IMR-90 (cell line): ENCODE measurements at regions not wholly inside any gene's neighbourhood (a gene's known extent, or its start where the extent isn't known, plus 50 kb on each side); places are given as distances from the start of the nearest gene placed in this dataset.

ENCODE experiments used
- ATAC-seq: fragments of 200-7000 bp; cut with Tn5 transposase; 2 replicates; pipeline ENCODE4 v1.9.1; 2020; ENCODE audit warnings: low read depth, mild to moderate bottlenecking, moderate library complexity
- BruUV-seq: library from RNA; stranded (reverse); fragments of 400-500 nt; replicated peaks from 2 replicates; lab custom pipeline; 2021; lab: Mats Ljungman, UMichigan
- CTCF ChIA-PET: fragments of 300-600 bp; formaldehyde crosslinking; extraction: SDS; loops from one replicate; lab custom pipeline; 2021; ENCODE audit warnings: antibody characterized with exemption; lab: Yijun Ruan, JAX
- POLR2A ChIA-PET: fragments of 300-600 bp; sonication (Branson Sonifier 250); formaldehyde crosslinking; loops from one replicate; lab custom pipeline; 2022; ENCODE audit warnings: antibody characterized with exemption; ENCODE audit not compliant: unreplicated experiment; lab: Charles Lee
- DNase-seq: peaks from one replicate; pipeline ENCODE4 v3.0.0; 2013
- H2AFZ ChIP-seq: replicated peaks from 2 replicates; pipeline ENCODE3; 2013; ENCODE audit warnings: low read length, mild to moderate bottlenecking; ENCODE audit not compliant: poor library complexity
- H2AK5ac ChIP-seq: 2 replicates; pipeline ENCODE4 v1.6.1; 2013; ENCODE audit warnings: low read depth, low read length, inconsistent platforms
- H2AK9ac ChIP-seq: replicated peaks from 2 replicates; pipeline ENCODE3; 2013; ENCODE audit warnings: mild to moderate bottlenecking, low read depth, low read length, moderate library complexity; ENCODE audit not compliant: poor library complexity
- H2BK120ac ChIP-seq: 2 replicates; pipeline ENCODE4 v1.6.1; 2013; ENCODE audit warnings: low read depth, low read length, inconsistent platforms
- H2BK15ac ChIP-seq: 3 replicates; pipeline ENCODE4 v1.6.1; 2013; ENCODE audit warnings: low read depth, low read length, inconsistent platforms
- H2BK20ac ChIP-seq: 2 replicates; pipeline ENCODE4 v1.6.1; 2013; ENCODE audit warnings: low read depth, mild to moderate bottlenecking, inconsistent platforms, low read length, moderate library complexity
- H2BK5ac ChIP-seq: 2 replicates; pipeline ENCODE4 v1.6.1; 2013; ENCODE audit warnings: mild to moderate bottlenecking, low read depth, low read length, inconsistent platforms; ENCODE audit not compliant: poor library complexity, severe bottlenecking
- H3K14ac ChIP-seq: replicated peaks from 2 replicates; pipeline ENCODE4 v1.6.1; 2013; ENCODE audit warnings: low read depth, low read length, inconsistent platforms
- H3K18ac ChIP-seq: 2 replicates; pipeline ENCODE4 v1.6.1; 2013; ENCODE audit warnings: low read depth, low read length, control low read depth
- H3K23ac ChIP-seq: 2 replicates; pipeline ENCODE4 v1.6.1; 2013; ENCODE audit warnings: low read depth, low read length, inconsistent platforms
- H3K27ac ChIP-seq: 2 replicates; pipeline ENCODE4 v1.5.1; 2013; ENCODE audit warnings: mild to moderate bottlenecking, control low read depth, low read length; ENCODE audit not compliant: insufficient read depth
- H3K27me3 ChIP-seq: 2 replicates; pipeline ENCODE4 v1.6.1; 2013; ENCODE audit warnings: low read length; ENCODE audit not compliant: control insufficient read depth, insufficient read depth
- H3K36me3 ChIP-seq: 2 replicates; pipeline ENCODE4 v1.6.1; 2013; ENCODE audit warnings: low read length, mixed read lengths; ENCODE audit not compliant: control insufficient read depth, insufficient read depth
- H3K4ac ChIP-seq: 2 replicates; pipeline ENCODE4 v1.6.1; 2013; ENCODE audit warnings: low read depth, low read length, inconsistent platforms
- H3K4me1 ChIP-seq: 2 replicates; pipeline ENCODE4 v1.6.1; 2013; ENCODE audit warnings: low read length, mixed read lengths; ENCODE audit not compliant: control insufficient read depth, insufficient read depth
- H3K4me2 ChIP-seq: 2 replicates; pipeline ENCODE4 v1.6.1; 2013; ENCODE audit warnings: low read depth, mild to moderate bottlenecking, control low read depth, low read length, moderate library complexity
- H3K4me3 ChIP-seq: 2 replicates; pipeline ENCODE4 v1.5.1; 2013; ENCODE audit warnings: low read depth, mild to moderate bottlenecking, control low read depth, low read length, moderate library complexity; ENCODE audit not compliant: insufficient read depth
- H3K56ac ChIP-seq: 2 replicates; pipeline ENCODE4 v1.6.1; 2013; ENCODE audit warnings: low read length, inconsistent platforms; ENCODE audit not compliant: insufficient read depth; ENCODE audit errors: extremely low read depth
- H3K79me1 ChIP-seq, 2 experiments: 2 replicates each; pipeline ENCODE4 v1.6.1; 2013; ENCODE audit warnings: low read length in 2 of 2, inconsistent platforms in 1 of 2, low read depth in 1 of 2
- H3K9ac ChIP-seq: 2 replicates; pipeline ENCODE4 v1.6.1; 2013; ENCODE audit warnings: low read depth, low read length, control low read depth
- H3K9me1 ChIP-seq: 2 replicates; pipeline ENCODE4 v1.6.1; 2013; ENCODE audit warnings: low read length, inconsistent platforms; ENCODE audit not compliant: insufficient read depth
- H3K9me3 ChIP-seq: 2 replicates; pipeline ENCODE4 v1.6.1; 2013; ENCODE audit warnings: low read length; ENCODE audit not compliant: control insufficient read depth, insufficient read depth
- H4K20me1 ChIP-seq: 2 replicates; pipeline ENCODE4 v1.6.1; 2013; ENCODE audit warnings: low read length, inconsistent platforms; ENCODE audit not compliant: insufficient read depth
- H4K5ac ChIP-seq: 2 replicates; pipeline ENCODE4 v1.6.1; 2013; ENCODE audit warnings: mild to moderate bottlenecking, low read depth, low read length, control low read depth
- H4K8ac ChIP-seq, 2 experiments: 2 replicates each; pipeline ENCODE4 v1.6.1; 2013; ENCODE audit warnings: low read depth in 2 of 2, low read length in 2 of 2, control low read depth in 1 of 2, inconsistent platforms in 1 of 2
- H4K91ac ChIP-seq: 2 replicates; pipeline ENCODE4 v1.6.1; 2013; ENCODE audit warnings: low read depth, low read length, inconsistent platforms; ENCODE audit not compliant: insufficient read depth
- BHLHE40 ChIP-seq: fragments of 150-350 bp; IDR thresholded peaks from 2 replicates; pipeline ENCODE4 v1.6.1; 2016; ENCODE audit warnings: mild to moderate bottlenecking, low read depth, low read length
- CEBPB ChIP-seq: IDR thresholded peaks from 2 replicates; pipeline ENCODE4 v1.6.1; 2012; ENCODE audit warnings: low read depth, low read length, improper control_type of control experiment
- CHD1 ChIP-seq: IDR thresholded peaks from 2 replicates; pipeline ENCODE4 v1.6.1; 2012; ENCODE audit warnings: low read depth, low read length, improper control_type of control experiment
- CTCF ChIP-seq: conservative IDR thresholded peaks from 2 replicates; pipeline ENCODE4 v1.5.1; 2012; ENCODE audit warnings: mild to moderate bottlenecking, low read depth, low read length, improper control_type of control experiment
- ELK1 ChIP-seq: fragments of 150-350 bp; IDR thresholded peaks from 2 replicates; pipeline ENCODE4 v1.6.1; 2016; ENCODE audit warnings: low read depth, mild to moderate bottlenecking, low read length, moderate library complexity, borderline replicate concordance
- FOS ChIP-seq: fragments of 150-350 bp; IDR thresholded peaks from 2 replicates; pipeline ENCODE4 v1.6.1; 2016; ENCODE audit warnings: low read depth, low read length
- MAFK ChIP-seq: IDR thresholded peaks from 2 replicates; pipeline ENCODE4 v1.6.1; 2012; ENCODE audit warnings: low read depth, low read length, improper control_type of control experiment
- MAZ ChIP-seq: IDR thresholded peaks from 2 replicates; pipeline ENCODE4 v1.6.1; 2012; ENCODE audit warnings: low read depth, mild to moderate bottlenecking, low read length, improper control_type of control experiment, moderate library complexity, borderline replicate concordance
- MXI1 ChIP-seq: IDR thresholded peaks from 2 replicates; pipeline ENCODE4 v1.6.1; 2012; ENCODE audit warnings: low read depth, mild to moderate bottlenecking, low read length, moderate library complexity, borderline replicate concordance
- NFE2L2 ChIP-seq: fragments of 150-350 bp; IDR thresholded peaks from 2 replicates; pipeline ENCODE4 v1.6.1; 2016; ENCODE audit warnings: low read depth, mild to moderate bottlenecking, low read length
- POLR2A ChIP-seq: IDR thresholded peaks from 2 replicates; pipeline ENCODE4 v1.6.1; 2012; ENCODE audit warnings: mild to moderate bottlenecking, low read depth, low read length
- RAD21 ChIP-seq: IDR thresholded peaks from 2 replicates; pipeline ENCODE4 v1.6.1; 2012; ENCODE audit warnings: low read length, improper control_type of control experiment
- RCOR1 ChIP-seq: IDR thresholded peaks from 2 replicates; pipeline ENCODE4 v1.6.1; 2012; ENCODE audit warnings: mild to moderate bottlenecking, low read length, improper control_type of control experiment; ENCODE audit not compliant: insufficient replicate concordance
- RFX5 ChIP-seq: IDR thresholded peaks from 2 replicates; pipeline ENCODE4 v1.8.0; 2012; ENCODE audit warnings: low read depth, mild to moderate bottlenecking, low read length, moderate library complexity
- SMC3 ChIP-seq: fragments of 150-350 bp; IDR thresholded peaks from 2 replicates; pipeline ENCODE4 v1.6.1; 2016; ENCODE audit warnings: low read depth, mild to moderate bottlenecking, antibody characterized with exemption, low read length, moderate library complexity
- USF2 ChIP-seq: fragments of 150-350 bp; IDR thresholded peaks from 2 replicates; pipeline ENCODE4 v1.6.1; 2017; ENCODE audit warnings: mild to moderate bottlenecking, antibody characterized with exemption, low read length, low read depth
- WGBS, 2 experiments: methylation state at CpG; one replicate each; pipeline versions ENCODE4 v1.1.5 to v1.1.7; 2013; ENCODE audit warnings: missing lambda C conversion rate in 2 of 2; ENCODE audit not compliant: insufficient read length in 1 of 2; ENCODE audit errors: extremely low coverage in 2 of 2; 5-methylcytosine and 5-hydroxymethylcytosine counted together
- dilution Hi-C: fragments of 300-500 bp; cut with HindIII; formaldehyde crosslinking; loops from one replicate; pipeline ENCODE4 v1.14.3; 2018; ENCODE audit warnings: low sequenced_read_pairs; ENCODE audit not compliant: unreplicated experiment
- in situ Hi-C: fragments of 300-500 bp; cut with MboI; formaldehyde crosslinking; loops from 3 replicates; pipeline ENCODE4 v1.14.3; 2019; ENCODE audit warnings: low sequenced_read_pairs, inconsistent platforms, mixed read lengths
- intact Hi-C: fragments of 100-400 bp; cut with micrococcal nuclease; formaldehyde crosslinking; loops from 2 replicates; pipeline ENCODE4 v1.10.0; 2022

- Histone ChIP-seq H3K56ac (no peak overlapping the region), H4K91ac (no peak overlapping the region), H3K79me1 (no peaks in the 10 kb centered on the region), H2BK120ac (no peak overlapping the region), H2BK20ac (no peak overlapping the region), H2AK5ac (no peak overlapping the region), H2BK5ac (no peak overlapping the region), H3K36me3 (no peaks in the 10 kb centered on the region), H2BK15ac (no peak overlapping the region), H4K5ac (no peak overlapping the region), H3K18ac (no peak overlapping the region), H4K8ac (no peak overlapping the region), H3K23ac (no peak overlapping the region), H3K14ac (no peak overlapping the region), H3K4me2 (no peak overlapping the region), H2AFZ (no peak overlapping the region), H3K4ac (no peak overlapping the region), H3K27me3 (no peaks in the 10 kb centered on the region), H3K4me1 (no peaks in the 10 kb centered on the region), H3K27ac (no peak overlapping the region), H3K9ac (no peak overlapping the region), H3K9me1 (no peaks in the 10 kb centered on the region), H2AK9ac (no peak overlapping the region), H4K20me1 (no peaks in the 10 kb centered on the region), H3K4me3 (no peak overlapping the region), H3K9me3 (no peaks in the 10 kb centered on the region)
- dilution Hi-C loops, result no loop called here
- CTCF ChIA-PET, result no interaction called here
- TF ChIP-seq POLR2A (no peak), BHLHE40 (no peak), ELK1 (no peak), SMC3 (no peak), MAZ (no peak), RFX5 (no peak), NFE2L2 (no peak), RAD21 (no peak), USF2 (no peak), CTCF (no peak), MXI1 (no peak), FOS (no peak), MAFK (no peak), RCOR1 (no peak), CEBPB (no peak), CHD1 (no peak)
- intact Hi-C loops, result no loop called here
- no peak for DNase-seq
- 100% methylated on average over 1 of the region's 3 CpGs; no CpG with 5 or more reads in 1 of the 2 experiments for WGBS, 2 experiments
- no TSS peak for BruUV-seq
- ATAC-seq, result no peak
- POLR2A ChIA-PET, result no interaction called here
- in situ Hi-C loops, result no loop called here
Observed at GRCh38 chr13:74593688-74594087, 459.5 kb upstream of the KLF12 start.
